ENCODE measurements at regions not wholly inside any gene's neighbourhood (a gene's known extent, or its start where the extent isn't known, plus 50 kb on each side); places are given as distances from the start of the nearest gene placed in this dataset.

DNA sequence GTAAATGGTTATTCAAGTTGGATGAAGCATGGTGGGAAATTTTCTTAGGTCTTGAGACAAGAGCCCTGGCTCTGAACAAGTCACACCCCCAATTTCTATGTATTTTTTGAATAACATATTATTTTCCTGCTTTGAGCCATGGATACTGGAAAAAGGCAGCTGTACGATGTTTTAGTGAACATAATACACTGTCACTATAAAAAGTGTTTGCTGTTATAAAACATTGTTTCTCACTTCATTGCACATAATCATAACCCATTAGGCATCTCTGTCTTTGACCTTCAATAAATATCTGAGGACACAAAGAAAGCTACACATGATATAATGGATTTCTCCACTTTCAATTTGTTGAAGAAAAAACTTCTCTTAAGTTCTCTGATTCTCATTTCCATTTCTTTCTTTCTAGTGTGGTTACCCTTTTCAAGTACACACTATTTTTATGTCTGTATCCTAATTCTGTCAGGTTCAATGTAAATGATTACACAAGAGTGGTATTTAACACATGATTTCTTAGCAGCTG is 283.9 kb upstream of the SP8 start:
- TF ChIP-seq CTCF (IDR thresholded peaks at IDR 0.05; ENCODE audit: low read length) (no peak), EZH2 (optimal IDR thresholded peaks at IDR 0.05; ENCODE audit: low read depth, low read length) (no peak), EZH2phosphoT487 (IDR thresholded peaks at IDR 0.05; ENCODE audit: low read length) (no peak)

Data from MM.1S (cell line).